RPMI8226 (cell line): ENCODE measurements at regions not wholly inside any gene's neighbourhood (a gene's known extent, or its start where the extent isn't known, plus 50 kb on each side); places are given as distances from the start of the nearest gene placed in this dataset.

ENCODE experiments used
- DNase-seq: peaks from one replicate; pipeline ENCODE4 v3.0.0-alpha.2; 2015

GRCh38 chr5:176734756-176735342, 75.5 kb upstream of the UNC5A start:
- no peak for DNase-seq

DNA sequence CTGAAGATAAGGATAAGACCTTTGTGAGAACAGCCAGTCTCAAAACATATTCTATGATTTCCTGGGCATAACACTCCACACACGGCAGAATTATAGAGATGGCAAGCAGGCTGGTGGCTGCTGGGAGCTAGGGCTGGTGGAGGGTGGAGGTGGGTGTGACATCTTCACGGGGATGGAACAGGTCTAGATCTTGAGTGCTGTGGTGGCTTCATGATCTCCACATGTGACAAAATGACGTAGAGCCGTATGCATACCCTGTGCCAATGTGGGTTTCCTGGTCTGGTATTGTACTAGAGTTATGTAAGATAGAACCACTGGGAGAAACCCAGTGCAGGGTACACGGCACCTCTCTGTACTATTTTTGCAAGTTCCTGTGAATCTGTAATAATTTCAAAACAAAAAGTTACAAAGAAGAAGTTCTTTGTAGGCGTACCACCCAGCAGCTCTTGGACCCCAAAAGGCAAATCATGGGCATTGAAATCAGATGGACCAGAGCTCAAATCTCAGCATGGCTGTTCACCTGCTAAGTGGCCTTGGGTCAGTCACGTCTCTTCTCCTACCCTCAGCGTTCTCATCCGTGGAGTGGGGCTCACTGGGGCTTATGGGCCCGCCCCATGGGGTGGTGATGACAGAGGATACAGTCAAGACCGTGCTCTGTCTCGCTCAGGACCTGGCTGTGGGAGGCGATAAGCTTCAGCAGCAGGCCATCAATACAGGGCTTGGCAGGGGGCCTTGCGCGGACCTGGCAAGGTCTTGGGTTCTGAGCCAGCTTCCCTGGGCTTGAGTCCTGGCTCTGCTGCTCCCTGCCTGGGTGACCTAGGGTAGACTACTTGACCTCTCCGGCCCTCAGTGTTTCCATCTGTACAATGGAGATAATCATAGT, 74.7 kb upstream of the UNC5A start:
- DNase-seq = no peak

DNA sequence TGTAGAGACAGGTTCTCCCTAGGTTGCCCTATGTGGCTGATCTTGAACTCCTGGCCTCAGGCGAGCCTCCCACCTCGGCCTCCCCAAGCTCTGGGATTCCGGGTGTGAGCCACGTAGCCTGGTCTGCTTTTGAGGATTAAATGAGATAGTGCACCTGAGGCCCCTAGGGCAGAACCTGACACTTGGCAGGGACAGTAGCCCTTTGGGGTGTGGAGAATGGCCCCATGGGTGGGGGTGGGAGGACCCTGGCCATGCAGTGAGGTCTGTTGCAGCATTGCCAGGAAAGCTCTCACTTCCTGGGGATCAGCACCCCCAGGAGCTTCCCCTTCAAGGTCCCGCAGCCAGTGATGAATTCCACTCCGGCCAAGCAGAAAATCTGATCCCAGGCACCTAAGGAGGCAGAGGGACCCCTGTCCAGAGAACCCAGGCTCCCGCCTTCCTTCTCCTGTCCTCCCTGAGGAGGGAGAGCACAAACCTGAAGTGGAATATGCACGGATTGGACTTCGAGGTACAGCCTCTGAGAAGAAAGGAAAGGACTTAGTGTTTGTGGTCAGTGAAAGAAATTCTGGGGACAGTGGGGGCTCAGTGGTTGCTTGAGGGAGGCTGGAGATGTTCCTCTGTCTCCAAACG, 73.9 kb upstream of the UNC5A start:
- DNase-seq = no peak

DNA sequence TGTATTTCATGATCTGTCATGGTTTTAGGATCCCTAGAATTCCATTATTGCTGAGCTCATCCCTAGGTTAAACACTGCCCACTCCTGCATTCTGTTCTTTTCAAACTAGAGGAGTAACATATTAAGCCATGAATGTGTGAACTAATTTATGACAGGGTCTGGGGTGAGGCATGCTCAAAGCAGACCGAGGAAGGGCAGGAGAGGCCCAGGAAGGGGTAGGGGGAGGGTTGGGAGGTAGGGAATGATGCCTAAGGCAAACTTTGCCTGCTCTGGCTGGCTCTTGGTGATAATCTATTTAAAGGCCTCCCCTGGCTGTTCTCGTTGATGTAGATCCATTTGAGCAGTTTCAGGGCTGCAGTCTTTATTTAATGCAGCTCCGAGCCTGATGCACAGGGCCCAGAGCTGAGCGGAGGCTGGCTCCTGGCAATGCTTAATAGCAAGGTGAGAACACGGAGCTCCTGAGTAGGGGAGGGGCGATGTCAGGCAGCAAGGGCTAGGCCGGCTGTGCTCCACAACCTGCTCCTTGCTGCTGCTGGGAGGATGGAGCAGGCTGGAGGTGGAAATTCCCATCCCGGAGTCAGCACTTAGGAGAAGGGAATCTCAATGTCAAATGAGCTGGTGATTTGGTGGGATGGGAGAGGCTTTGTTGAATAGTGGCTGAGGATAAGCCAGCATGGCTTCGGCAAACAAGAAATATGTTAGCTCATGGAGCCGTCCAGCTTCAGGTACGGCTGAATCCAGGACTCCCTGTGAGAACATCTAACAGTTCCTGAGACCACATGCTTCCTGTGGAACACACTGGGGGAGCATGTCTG, 73.2 kb upstream of the UNC5A start:
- no peak for DNase-seq

DNA sequence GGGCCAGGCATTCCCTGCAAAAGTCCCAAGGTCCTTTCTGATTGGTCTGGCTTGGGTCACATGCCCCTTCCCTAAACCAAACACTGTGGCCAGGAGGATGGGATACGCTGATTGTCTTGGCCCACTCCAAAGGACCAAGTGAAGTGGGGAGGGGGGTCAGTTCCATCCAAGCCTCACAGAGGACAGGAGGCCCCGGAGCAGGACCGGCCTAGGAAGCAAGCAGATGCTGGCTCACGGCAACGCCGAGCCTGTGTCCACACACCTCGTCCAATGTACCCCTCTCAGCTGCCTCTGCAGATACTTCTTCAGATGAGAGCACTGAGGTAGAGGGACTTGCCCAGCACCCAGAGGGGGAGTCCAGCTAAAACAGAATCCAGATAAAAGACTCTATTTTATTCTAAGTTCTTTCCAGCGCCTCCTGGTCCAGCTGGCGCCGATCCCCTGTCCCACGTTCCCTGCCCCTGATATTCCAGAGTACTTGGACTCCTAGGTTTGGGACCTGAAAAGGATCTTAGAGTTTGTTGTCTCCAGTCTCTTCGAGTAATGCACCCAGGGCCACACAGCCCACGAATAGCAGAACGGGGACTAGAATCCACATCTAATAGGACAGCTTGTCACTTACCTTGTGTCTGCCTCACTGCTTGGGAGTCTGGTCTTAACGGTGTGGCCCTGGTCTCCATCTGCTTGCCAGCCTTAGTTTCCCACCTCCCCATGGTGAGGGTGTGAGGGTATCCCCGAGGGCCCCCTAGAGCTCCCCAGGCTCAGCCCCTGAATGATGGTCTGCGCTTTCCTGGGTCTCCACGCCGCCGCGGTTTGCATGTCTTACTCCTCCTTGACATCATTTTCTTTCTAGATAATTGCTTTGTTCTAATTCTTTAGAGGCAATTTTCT, 72.4 kb upstream of the UNC5A start:
- DNase-seq = no peak

DNA sequence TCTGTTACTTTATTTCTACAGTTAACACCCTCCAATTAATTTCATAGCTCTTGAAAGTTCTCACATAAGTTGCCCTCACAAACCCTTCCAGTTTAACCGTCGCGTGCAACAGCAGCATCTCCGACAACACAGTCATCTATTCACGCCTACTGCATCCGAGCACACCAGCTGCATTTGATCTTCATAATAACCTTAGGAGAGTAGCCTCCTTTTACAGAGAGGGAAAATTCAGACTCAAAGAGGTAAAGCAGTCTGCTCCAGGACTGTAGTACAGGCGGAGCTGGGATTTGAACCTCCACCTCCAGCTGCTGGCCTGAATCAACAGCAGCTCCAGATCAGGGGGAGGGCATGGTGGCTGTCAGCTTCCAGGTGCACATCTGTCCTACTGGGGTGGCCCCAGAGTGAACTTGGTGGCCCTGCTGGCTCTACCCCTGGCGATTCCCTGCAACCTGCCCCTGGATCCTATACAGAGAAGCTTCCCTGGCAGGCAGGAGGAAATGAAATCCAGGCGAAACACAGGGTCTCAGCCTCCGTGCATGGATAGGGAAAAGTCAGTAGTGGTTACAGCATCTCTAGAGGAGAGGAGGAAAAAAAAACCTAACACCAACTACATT, 71.6 kb upstream of the UNC5A start:
- no peak for DNase-seq

DNA sequence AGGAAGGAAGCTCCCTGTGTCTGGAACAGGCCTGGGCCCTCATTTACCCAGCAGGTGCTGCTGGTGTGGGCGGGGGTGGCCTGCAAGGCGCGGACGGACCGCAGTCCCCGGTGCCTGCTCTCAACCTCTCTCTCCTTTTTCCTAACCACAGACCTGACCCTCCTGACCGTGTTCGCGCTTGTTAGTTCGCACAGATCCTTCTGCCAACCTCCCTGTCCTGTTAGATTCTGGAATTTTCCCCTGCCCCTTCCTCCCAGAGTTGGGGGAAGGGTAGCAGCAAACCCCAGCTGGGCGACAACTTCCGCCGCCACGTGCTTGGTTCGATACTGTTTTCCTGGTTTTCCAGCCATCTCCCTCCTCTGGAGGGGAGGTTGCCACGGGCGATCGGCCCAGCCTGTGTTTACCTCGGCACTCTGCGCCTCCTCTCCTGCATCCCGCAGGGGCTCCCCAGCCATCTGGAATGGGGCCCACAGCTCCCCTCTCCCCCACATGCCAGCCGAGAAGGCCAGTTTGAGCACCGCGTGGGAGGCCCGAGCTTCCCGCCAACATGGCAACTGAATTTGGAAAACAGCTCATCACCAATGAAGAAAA, 70.8 kb upstream of the UNC5A start:
- no peak for DNase-seq

- no peak for DNase-seq
Measured at GRCh38 chr5:176740131-176740701, 70.1 kb upstream of the UNC5A start.

- DNase-seq = peak; percentile 41
Measured at GRCh38 chr5:176740702-176741496, 69.5 kb upstream of the UNC5A start.

GRCh38 chr5:176741561-176742211, 68.7 kb upstream of the UNC5A start:
- no peak for DNase-seq

GRCh38 chr5:176742246-176743105, 67.9 kb upstream of the UNC5A start:
- no peak for DNase-seq

GRCh38 chr5:176743136-176743861, 67.1 kb upstream of the UNC5A start:
- DNase-seq = no peak

- no peak for DNase-seq
Measured at GRCh38 chr5:176743868-176744583, 66.3 kb upstream of the UNC5A start.

DNA sequence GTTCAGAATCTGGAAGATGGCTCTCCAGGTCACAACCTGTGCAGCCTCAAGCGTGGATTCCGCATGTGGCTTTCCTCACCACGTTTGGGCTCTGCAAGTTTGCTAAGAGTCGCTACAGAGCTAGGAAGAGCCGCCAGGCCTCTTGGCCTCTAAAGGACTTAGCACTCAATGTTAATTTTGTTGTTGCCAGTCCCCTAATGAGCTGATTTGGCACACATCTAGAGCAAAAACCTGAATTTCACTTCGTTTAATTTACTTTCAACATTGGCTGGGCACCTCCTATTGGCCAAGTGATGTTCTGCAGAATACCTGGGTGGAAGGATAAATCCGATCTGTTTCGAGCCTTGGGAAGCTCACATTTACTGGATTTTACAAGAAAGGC, 65.8 kb upstream of the UNC5A start:
- DNase-seq = no peak

- DNase-seq = no peak
Measured at GRCh38 chr5:176747670-176748072, 62.7 kb upstream of the UNC5A start.

- DNase-seq = no peak
Measured at GRCh38 chr5:176748073-176748966, 62.0 kb upstream of the UNC5A start.
